Sigmoid colon (tissue), 6 donors: ENCODE measurements at regions not wholly inside any gene's neighbourhood (a gene's known extent, or its start where the extent isn't known, plus 50 kb on each side); places are given as distances from the start of the nearest gene placed in this dataset.

ENCODE experiments used
- DNase-seq: peaks from one replicate; pipeline ENCODE4 v3.0.0-alpha.2; 2019
- H3K27ac ChIP-seq, 4 donors: fragments of 200-600 bp; sonication (generic); one replicate each; pipeline ENCODE4 v1.5.1; 2016 to 2019; ENCODE audit warnings: mild to moderate bottlenecking in 1 of 4
- H3K27me3 ChIP-seq, 3 donors: fragments of 200-600 bp; sonication (generic); one replicate each; pipeline ENCODE4 v1.5.1; 2019; ENCODE audit warnings: mild to moderate bottlenecking in 1 of 3
- H3K36me3 ChIP-seq, 4 donors: fragments of 200-600 bp; sonication (generic); one replicate each; pipeline ENCODE4 v1.5.1; 2016 to 2019
- H3K4me1 ChIP-seq, 4 donors: fragments of 200-600 bp; sonication (generic); one replicate each; pipeline ENCODE4 v1.5.1; 2017 to 2019
- H3K4me3 ChIP-seq, 4 donors: fragments of 200-600 bp; sonication (generic); one replicate each; pipeline ENCODE4 v1.5.1; 2017 to 2019; ENCODE audit warnings: mild to moderate bottlenecking in 2 of 4, moderate library complexity in 1 of 4
- H3K9me3 ChIP-seq, 4 donors: fragments of 200-600 bp in 3 of 4; sonication (generic) in 3 of 4; one replicate each; pipeline versions ENCODE4 v1.5.1 to v1.6.1; 2013 to 2019
- CTCF ChIP-seq, 4 experiments: fragments of 450-650 bp in 3 of 4; fragments of 200-600 bp in 1 of 4; IDR thresholded peaks; one replicate each; pipeline ENCODE4 v1.5.1; 2016 to 2019; ENCODE audit warnings: antibody characterized with exemption in 4 of 4, mild to moderate bottlenecking in 3 of 4, moderate library complexity in 2 of 4
- EP300 ChIP-seq, 4 donors: sonication (generic); formaldehyde crosslinking; IDR thresholded peaks; one replicate each; pipeline ENCODE4 v1.6.1; 2017; ENCODE audit warnings: antibody characterized with exemption in 4 of 4
- POLR2A ChIP-seq, 2 donors: fragments of 450-650 bp; IDR thresholded peaks; one replicate each; pipeline ENCODE4 v1.6.1; 2016; ENCODE audit warnings: antibody characterized with exemption in 2 of 2, mild to moderate bottlenecking in 2 of 2, moderate library complexity in 2 of 2
- POLR2AphosphoS5 ChIP-seq, 4 donors: sonication (generic); formaldehyde crosslinking; IDR thresholded peaks; one replicate each; pipeline ENCODE4 v1.6.1; 2017; ENCODE audit warnings: antibody characterized with exemption in 4 of 4
- WGBS, 2 donors: extraction: QIAGEN DNeasy Blood & Tissue Kit; methylation state at CpG; one replicate each; pipeline ENCODE4 v1.1.7; 2013; 5-methylcytosine and 5-hydroxymethylcytosine counted together
- intact Hi-C: fragments of 100-400 bp; cut with DNase I; formaldehyde crosslinking; loops from one replicate; pipeline ENCODE4 v1.15.1; 2023
- donor health status: healthy with polysubstance abuse.
- donor health status: healthy.

- Histone ChIP-seq H3K9me3 (no peaks in the 10 kb centered on the region), H3K36me3 (no peaks in the 10 kb centered on the region), H3K27me3 (no peaks in the 10 kb centered on the region), H3K27ac (no peak overlapping the region), H3K4me3 (no peak overlapping the region), H3K4me1 (peaks cover 0 to 11% (median 2%) of the 10 kb centered on the region in 4 donors)
- intact Hi-C loops: no loop called here
- WGBS, 2 donors: 71 to 90% methylated on average over 20 of the region's 20 CpGs
- TF ChIP-seq POLR2A (IDR thresholded peaks at IDR 0.05) (no peak), EP300 (IDR thresholded peaks at IDR 0.05) (no peak), POLR2AphosphoS5 (IDR thresholded peaks at IDR 0.05) (no peak), CTCF (IDR thresholded peaks at IDR 0.05) (no peak)
- DNase-seq: no peak
These were observed 85.5 kb downstream of the RIPK4 start for GRCh38 chr21:41681348-41681801.

- intact Hi-C loops: no loop called here
- H3K4me3 ChIP-seq: no peak overlapping the region
- H3K9me3 ChIP-seq: no peaks in the 10 kb centered on the region
- no peak for TF ChIP-seq CTCF (IDR thresholded peaks at IDR 0.05)
- TF ChIP-seq POLR2A (IDR thresholded peaks at IDR 0.05): no peak
- no peak for TF ChIP-seq EP300 (IDR thresholded peaks at IDR 0.05)
- TF ChIP-seq POLR2AphosphoS5 (IDR thresholded peaks at IDR 0.05): no peak
- H3K27me3 ChIP-seq: no peaks in the 10 kb centered on the region
- H3K4me1 ChIP-seq: peaks cover 0 to 11% (median 2%) of the 10 kb centered on the region in 4 donors
- no peak for DNase-seq
- no peak overlapping the region for H3K27ac ChIP-seq
- WGBS, 2 donors: 65 to 84% methylated on average over 23 of the region's 23 CpGs
- no peaks in the 10 kb centered on the region for H3K36me3 ChIP-seq
These were observed 86.2 kb downstream of the RIPK4 start for GRCh38 chr21:41680444-41681347.

GRCh38 chr21:41678924-41679318, 87.9 kb downstream of the RIPK4 start:
- Histone ChIP-seq H3K27me3 (no peaks in the 10 kb centered on the region), H3K27ac (peak overlapping the region in 2 of 4 donors; percentile 51 to 65), H3K9me3 (no peaks in the 10 kb centered on the region), H3K36me3 (no peaks in the 10 kb centered on the region), H3K4me3 (no peak overlapping the region), H3K4me1 (peaks cover 0 to 11% (median 2%) of the 10 kb centered on the region in 4 donors)
- WGBS, 2 donors: 4 to 28% methylated on average over 11 of the region's 11 CpGs
- TF ChIP-seq POLR2A (IDR thresholded peaks at IDR 0.05) (no peak), EP300 (IDR thresholded peaks at IDR 0.05) (no peak), CTCF (IDR thresholded peaks at IDR 0.05) (no peak), POLR2AphosphoS5 (IDR thresholded peaks at IDR 0.05) (peak in 3 of 4 donors; percentile 11 to 39 (median 32))
- peak; percentile 92 for DNase-seq
- intact Hi-C loops: no loop called here

- Histone ChIP-seq H3K4me3 (no peak overlapping the region), H3K9me3 (no peaks in the 10 kb centered on the region), H3K27ac (peak overlapping the region in 3 of 4 donors; percentile 23 to 65 (median 51)), H3K4me1 (peaks cover 0 to 11% (median 2%) of the 10 kb centered on the region in 4 donors), H3K27me3 (no peaks in the 10 kb centered on the region), H3K36me3 (no peaks in the 10 kb centered on the region)
- 13 to 53% methylated on average over 17 of the region's 17 CpGs for whole genome bisulfite sequencing, 2 donors
- intact Hi-C loops: no loop called here
- TF ChIP-seq POLR2AphosphoS5 (IDR thresholded peaks at IDR 0.05) (no peak), POLR2A (IDR thresholded peaks at IDR 0.05) (peak in 1 of 2 donors; percentile 35), EP300 (IDR thresholded peaks at IDR 0.05) (no peak), CTCF (IDR thresholded peaks at IDR 0.05) (no peak)
- DNase-seq: no peak
These were observed 88.6 kb downstream of the RIPK4 start for GRCh38 chr21:41678016-41678923.
